H9 (cell line): ENCODE measurements at regions not wholly inside any gene's neighbourhood (a gene's known extent, or its start where the extent isn't known, plus 50 kb on each side); places are given as distances from the start of the nearest gene placed in this dataset.

Experiments
- DNase-seq: peaks from one replicate; pipeline ENCODE4 v3.0.0-alpha.2; 2017
- H2AFZ ChIP-seq: one replicate; pipeline ENCODE4 v1.6.1; 2013; ENCODE audit warnings: mild to moderate bottlenecking, low read length, control low read depth, moderate library complexity
- H2AK5ac ChIP-seq: 2 replicates; pipeline ENCODE4 v1.6.1; 2013; ENCODE audit warnings: low read length, control low read depth, mixed read lengths; ENCODE audit not compliant: insufficient read length
- H2BK120ac ChIP-seq: one replicate; pipeline ENCODE4 v1.6.1; 2013; ENCODE audit warnings: low read depth, mild to moderate bottlenecking, low read length, control low read depth, inconsistent platforms; ENCODE audit not compliant: poor library complexity, severe bottlenecking
- H2BK12ac ChIP-seq: 2 replicates; pipeline ENCODE4 v1.6.1; 2013; ENCODE audit warnings: low read length, control low read depth, mixed read lengths, low read depth; ENCODE audit not compliant: insufficient read length
- H2BK15ac ChIP-seq: 2 replicates; pipeline ENCODE4 v1.6.1; 2013; ENCODE audit warnings: low read depth, low read length, control low read depth
- H2BK20ac ChIP-seq: one replicate; pipeline ENCODE4 v1.6.1; 2013; ENCODE audit warnings: low read depth, mild to moderate bottlenecking, low read length, control low read depth, inconsistent platforms; ENCODE audit not compliant: poor library complexity, severe bottlenecking
- H2BK5ac ChIP-seq: 2 replicates; pipeline ENCODE4 v1.6.1; 2013; ENCODE audit warnings: low read length, control low read depth, mixed read lengths; ENCODE audit not compliant: insufficient read length
- H3K14ac ChIP-seq: 2 replicates; pipeline ENCODE4 v1.6.1; 2013; ENCODE audit warnings: low read length, control low read depth; ENCODE audit not compliant: insufficient read depth
- H3K18ac ChIP-seq: 2 replicates; pipeline ENCODE4 v1.6.1; 2013; ENCODE audit warnings: low read depth, mild to moderate bottlenecking, mixed read lengths, low read length, control low read depth; ENCODE audit not compliant: insufficient read length
- H3K23ac ChIP-seq: 2 replicates; pipeline ENCODE4 v1.6.1; 2013; ENCODE audit warnings: low read length, control low read depth, mixed read lengths, low read depth; ENCODE audit not compliant: insufficient read length
- H3K23me2 ChIP-seq: 2 replicates; pipeline ENCODE4 v1.6.1; 2013; ENCODE audit warnings: low read depth, mild to moderate bottlenecking, mixed read lengths, low read length, control low read depth; ENCODE audit not compliant: insufficient read length, poor library complexity, severe bottlenecking
- H3K27ac ChIP-seq: 2 replicates; pipeline ENCODE4 v1.5.1; 2013; ENCODE audit warnings: low read length, control low read depth, mixed read lengths, low read depth; ENCODE audit not compliant: insufficient read length
- H3K27me3 ChIP-seq: 2 replicates; pipeline ENCODE4 v1.6.1; 2013; ENCODE audit warnings: low read length, control low read depth, inconsistent platforms; ENCODE audit not compliant: insufficient read depth
- H3K4ac ChIP-seq: 2 replicates; pipeline ENCODE4 v1.6.1; 2013; ENCODE audit warnings: low read depth, mild to moderate bottlenecking, control low read depth, inconsistent platforms, low read length, moderate library complexity
- H3K4me1 ChIP-seq: 2 replicates; pipeline ENCODE4 v1.6.1; 2013; ENCODE audit warnings: low read length, control low read depth, inconsistent platforms; ENCODE audit not compliant: insufficient read depth
- H3K4me2 ChIP-seq: 2 replicates; pipeline ENCODE4 v1.6.1; 2013; ENCODE audit warnings: low read length, control low read depth, mixed read lengths; ENCODE audit not compliant: insufficient read length, insufficient read depth
- H3K56ac ChIP-seq: 2 replicates; pipeline ENCODE4 v1.6.1; 2013; ENCODE audit warnings: low read depth, mild to moderate bottlenecking, mixed read lengths, low read length, control low read depth; ENCODE audit not compliant: insufficient read length
- H3K79me1 ChIP-seq: 2 replicates; pipeline ENCODE4 v1.6.1; 2013; ENCODE audit warnings: low read depth, mild to moderate bottlenecking, moderate library complexity, low read length, control low read depth, inconsistent platforms; ENCODE audit not compliant: insufficient read depth, poor library complexity, severe bottlenecking
- H3K79me2 ChIP-seq: 2 replicates; pipeline ENCODE4 v1.6.1; 2013; ENCODE audit warnings: low read length, control low read depth, inconsistent platforms; ENCODE audit not compliant: insufficient read depth
- H3K9ac ChIP-seq: 2 replicates; pipeline ENCODE4 v1.6.1; 2013; ENCODE audit warnings: low read length, control low read depth, mixed read lengths; ENCODE audit not compliant: insufficient read length; ENCODE audit errors: extremely low read depth
- H3K9me3 ChIP-seq: one replicate; pipeline ENCODE4 v1.6.1; 2013; ENCODE audit warnings: low read depth, low read length, inconsistent platforms; ENCODE audit not compliant: control insufficient read depth
- H3T11ph ChIP-seq: one replicate; pipeline ENCODE4 v1.6.1; 2013; ENCODE audit warnings: mild to moderate bottlenecking, low read length, control low read depth, inconsistent platforms
- H4K20me1 ChIP-seq: one replicate; pipeline ENCODE4 v1.6.1; 2013; ENCODE audit not compliant: control insufficient read depth, insufficient read length, insufficient read depth
- H4K5ac ChIP-seq: 2 replicates; pipeline ENCODE4 v1.6.1; 2013; ENCODE audit warnings: low read depth, mild to moderate bottlenecking, mixed read lengths, low read length, control low read depth; ENCODE audit not compliant: insufficient read length
- H4K8ac ChIP-seq: replicated peaks from 2 replicates; pipeline ENCODE4 v1.6.1; 2013; ENCODE audit warnings: low read length, control low read depth, mixed read lengths, low read depth; ENCODE audit not compliant: insufficient read length
- H4K91ac ChIP-seq: 2 replicates; pipeline ENCODE4 v1.6.1; 2013; ENCODE audit warnings: low read depth, mild to moderate bottlenecking, moderate library complexity, mixed read lengths, low read length, control low read depth; ENCODE audit not compliant: insufficient read length
- H3K27ac Mint-ChIP-seq, 3 experiments: 2 replicates in 2 of 3; 3 replicates in 1 of 3; pipeline ENCODE4 v1.8.0; 2020 to 2021; ENCODE audit warnings: mixed read lengths in 3 of 3, mild to moderate bottlenecking in 1 of 3, moderate library complexity in 1 of 3
- H3K27me3 Mint-ChIP-seq: 2 replicates; pipeline ENCODE4 v1.8.0; 2021; ENCODE audit warnings: low read depth, mild to moderate bottlenecking, moderate library complexity, mixed read lengths
- H3K36me3 Mint-ChIP-seq, 3 experiments: 2 replicates in 2 of 3; 3 replicates in 1 of 3; pipeline ENCODE4 v1.8.0; 2020 to 2021; ENCODE audit warnings: low read depth in 3 of 3, mixed read lengths in 3 of 3; ENCODE audit not compliant: insufficient read depth in 1 of 3
- H3K4me1 Mint-ChIP-seq, 2 experiments: 2 replicates each; pipeline ENCODE4 v1.8.0; 2020; ENCODE audit warnings: mixed read lengths in 2 of 2
- H3K4me3 Mint-ChIP-seq, 2 experiments: 2 replicates in 1 of 2; 3 replicates in 1 of 2; pipeline ENCODE4 v1.8.0; 2020 to 2021; ENCODE audit warnings: mild to moderate bottlenecking in 2 of 2, mixed read lengths in 2 of 2, moderate library complexity in 1 of 2
- H3K9me3 Mint-ChIP-seq, 2 experiments: 2 replicates in 1 of 2; 3 replicates in 1 of 2; pipeline ENCODE4 v1.8.0; 2020; ENCODE audit warnings: mild to moderate bottlenecking in 2 of 2, mixed read lengths in 2 of 2, moderate library complexity in 1 of 2
- CTCF ChIP-seq: fragments of 200-600 bp; sonication (generic); conservative IDR thresholded peaks from 3 replicates; pipeline ENCODE4 v1.8.0; 2021; ENCODE audit warnings: antibody characterized with exemption, mild to moderate bottlenecking
- WGBS: extraction: QIAGEN DNeasy Blood & Tissue Kit; methylation state at CpG from one replicate; pipeline ENCODE4 v1.1.7; 2013; ENCODE audit warnings: missing lambda C conversion rate, low lambda C conversion rate, mixed read lengths; ENCODE audit not compliant: insufficient read length; ENCODE audit errors: extremely low coverage; 5-methylcytosine and 5-hydroxymethylcytosine counted together

- no peak overlapping the region for H3K9ac ChIP-seq
- H3K36me3 Mint-ChIP-seq, result no peaks in the 10 kb centered on the region
- WGBS, result no CpG with 5 or more reads among the region's 1 CpG
- no peak overlapping the region for H2BK12ac ChIP-seq
- no peak overlapping the region for H4K8ac ChIP-seq
- TF ChIP-seq CTCF, result no peak
- no peak overlapping the region for H2BK120ac ChIP-seq
- no peak overlapping the region for H3K4me3 Mint-ChIP-seq
- H3K4ac ChIP-seq, result no peak overlapping the region
- DNase-seq, result no peak
- H3K23ac ChIP-seq, result no peak overlapping the region
- no peak overlapping the region for H2AFZ ChIP-seq
- H3T11ph ChIP-seq, result no peak overlapping the region
- H3K23me2 ChIP-seq, result no peaks in the 10 kb centered on the region
- H3K4me1 ChIP-seq, result no peaks in the 10 kb centered on the region
- H3K4me2 ChIP-seq, result no peak overlapping the region
- no peak overlapping the region for H3K18ac ChIP-seq
- H3K14ac ChIP-seq, result no peak overlapping the region
- no peak overlapping the region for H2BK20ac ChIP-seq
- no peak overlapping the region for H4K5ac ChIP-seq
- H3K27me3 Mint-ChIP-seq, result peaks cover 1% of the 10 kb centered on the region
- no peaks in the 10 kb centered on the region for H4K20me1 ChIP-seq
- no peak overlapping the region for H3K27ac Mint-ChIP-seq
- no peak overlapping the region for H4K91ac ChIP-seq
- H3K27me3 ChIP-seq, result no peaks in the 10 kb centered on the region
- H3K9me3 ChIP-seq, result no peaks in the 10 kb centered on the region
- H3K79me2 ChIP-seq, result no peaks in the 10 kb centered on the region
- no peak overlapping the region for H2BK15ac ChIP-seq
- no peaks in the 10 kb centered on the region for H3K4me1 Mint-ChIP-seq
- H3K27ac ChIP-seq, result no peak overlapping the region
- no peak overlapping the region for H2AK5ac ChIP-seq
- no peaks in the 10 kb centered on the region for H3K79me1 ChIP-seq
- no peak overlapping the region for H3K56ac ChIP-seq
- H3K9me3 Mint-ChIP-seq, result no peaks in the 10 kb centered on the region
- H2BK5ac ChIP-seq, result no peak overlapping the region
Measured at GRCh38 chr2:60174146-60174545, 379.3 kb downstream of the BCL11A start.
